PC-3 (cell line): ENCODE measurements at regions not wholly inside any gene's neighbourhood (a gene's known extent, or its start where the extent isn't known, plus 50 kb on each side); places are given as distances from the start of the nearest gene placed in this dataset.

Experiments used
- ATAC-seq: fragments of 200-7000 bp; cut with Tn5 transposase; 2 replicates; pipeline ENCODE4 v1.9.1; 2020; ENCODE audit warnings: mild to moderate bottlenecking, moderate library complexity
- BruUV-seq: library from RNA; stranded (reverse); fragments of 400-500 nt; replicated peaks from 2 replicates; lab custom pipeline; 2021; lab: Mats Ljungman, UMichigan
- CTCF ChIA-PET: fragments of 300-600 bp; sonication (Branson Sonifier 250); formaldehyde crosslinking; loops from one replicate; lab custom pipeline; 2022; ENCODE audit warnings: antibody characterized with exemption; lab: Charles Lee
- POLR2A ChIA-PET: fragments of 300-600 bp; sonication (Branson Sonifier 250); formaldehyde crosslinking; loops from one replicate; lab custom pipeline; 2022; ENCODE audit warnings: antibody characterized with exemption; ENCODE audit not compliant: unreplicated experiment; lab: Charles Lee
- DNase-seq: peaks from one replicate; pipeline ENCODE4 v3.0.0-alpha.2; 2015
- H2AFZ ChIP-seq: fragments of 300-600 bp; sonication (generic); 2 replicates; pipeline ENCODE4 v1.6.0; 2016; ENCODE audit warnings: antibody characterized with exemption, low read length
- H3F3A ChIP-seq: fragments of 300-600 bp; sonication (generic); one replicate; pipeline ENCODE4 v1.6.0; 2017; ENCODE audit warnings: antibody characterized with exemption, low read length, control low read depth, mild to moderate bottlenecking; ENCODE audit not compliant: unreplicated experiment
- H3K27ac ChIP-seq: fragments of 300-600 bp; sonication (generic); 2 replicates; pipeline ENCODE4 v1.5.1; 2016; ENCODE audit warnings: mild to moderate bottlenecking, low read length
- H3K27me3 ChIP-seq: fragments of 300-600 bp; sonication (generic); 2 replicates; pipeline ENCODE4 v1.6.1; 2016; ENCODE audit warnings: low read length, mixed read lengths
- H3K36me3 ChIP-seq: fragments of 300-600 bp; sonication (generic); 2 replicates; pipeline ENCODE4 v1.6.1; 2016; ENCODE audit warnings: low read depth, mixed run types, low read length, mixed read lengths
- H3K4me1 ChIP-seq: fragments of 300-600 bp; sonication (generic); 2 replicates; pipeline ENCODE4 v1.5.1; 2016; ENCODE audit warnings: low read length; ENCODE audit not compliant: insufficient read depth
- H3K4me2 ChIP-seq: fragments of 300-600 bp; sonication (generic); 2 replicates; pipeline ENCODE4 v1.6.0; 2016; ENCODE audit warnings: low read length
- H3K4me3 ChIP-seq: fragments of 300-600 bp; sonication (generic); 2 replicates; pipeline ENCODE4 v1.5.1; 2016; ENCODE audit warnings: mild to moderate bottlenecking, low read length, mixed read lengths
- H3K79me2 ChIP-seq: fragments of 300-600 bp; sonication (generic); 2 replicates; pipeline ENCODE4 v1.6.1; 2017; ENCODE audit warnings: low read length, mixed read lengths
- H3K9ac ChIP-seq: fragments of 300-600 bp; sonication (generic); 2 replicates; pipeline ENCODE4 v1.6.0; 2016; ENCODE audit warnings: mild to moderate bottlenecking, low read length
- H3K9me2 ChIP-seq: fragments of 300-600 bp; sonication (generic); replicated peaks from 2 replicates; pipeline ENCODE4 v1.6.1; 2016; ENCODE audit warnings: mixed run types, low read length, mixed read lengths
- H3K9me3 ChIP-seq: fragments of 300-600 bp; sonication (generic); 2 replicates; pipeline ENCODE4 v1.6.1; 2016; ENCODE audit warnings: low read length, mixed read lengths
- H4K20me1 ChIP-seq: fragments of 300-600 bp; sonication (generic); 2 replicates; pipeline ENCODE4 v1.6.1; 2016; ENCODE audit warnings: low read length, mixed read lengths
- CTCF ChIP-seq: fragments of 300-600 bp; sonication (generic); conservative IDR thresholded peaks from 2 replicates; pipeline ENCODE4 v1.5.1; 2017; ENCODE audit warnings: antibody characterized with exemption, low read depth, mild to moderate bottlenecking, low read length
- EZH2 ChIP-seq: fragments of 300-600 bp; sonication (generic); IDR thresholded peaks from one replicate; pipeline ENCODE4 v1.6.1; 2017; ENCODE audit warnings: antibody characterized with exemption, mild to moderate bottlenecking, low read length; ENCODE audit not compliant: unreplicated experiment
- EZH2phosphoT487 ChIP-seq: fragments of 300-600 bp; sonication (generic); IDR thresholded peaks from 2 replicates; pipeline ENCODE4 v1.6.1; 2018; ENCODE audit warnings: mild to moderate bottlenecking, antibody characterized with exemption, low read length, borderline replicate concordance
- intact Hi-C: fragments of 100-400 bp; cut with micrococcal nuclease; formaldehyde crosslinking; loops from 2 replicates; pipeline ENCODE4 v1.9.0; 2023

DNA sequence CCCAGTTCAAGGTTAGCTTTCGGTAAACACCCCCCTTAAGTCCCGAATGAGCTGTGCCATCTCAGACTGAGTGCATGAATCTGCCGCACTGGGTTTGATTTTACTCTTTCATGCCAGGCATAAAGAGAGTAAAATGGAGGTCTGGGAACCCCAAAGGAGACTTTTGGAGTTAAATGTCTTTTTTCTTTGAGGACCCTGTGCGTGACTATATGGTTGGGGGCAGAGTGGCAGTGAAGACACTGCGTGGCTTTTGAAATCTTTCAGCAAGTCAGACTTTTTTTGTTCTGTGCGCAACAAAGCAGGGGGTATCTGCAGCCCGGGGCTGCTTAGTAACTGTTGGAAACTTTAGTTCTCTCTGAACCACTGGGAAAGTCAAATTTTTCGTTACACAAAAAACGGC lies 392.9 kb upstream of the SALL1 start:
- Histone ChIP-seq H3F3A (no peaks in the 10 kb centered on the region), H3K27me3 (no peaks in the 10 kb centered on the region), H2AFZ (no peak overlapping the region), H3K79me2 (no peaks in the 10 kb centered on the region), H3K4me1 (no peaks in the 10 kb centered on the region), H3K9ac (no peak overlapping the region), H3K9me3 (no peaks in the 10 kb centered on the region), H3K4me3 (no peak overlapping the region), H4K20me1 (no peaks in the 10 kb centered on the region), H3K27ac (no peak overlapping the region), H3K36me3 (no peaks in the 10 kb centered on the region), H3K9me2 (no peaks in the 10 kb centered on the region), H3K4me2 (no peak overlapping the region)
- no peak for ATAC-seq
- no TSS peak for BruUV-seq
- intact Hi-C loops: no loop called here
- no peak for TF ChIP-seq EZH2phosphoT487
- TF ChIP-seq EZH2: no peak
- no peak for TF ChIP-seq CTCF
- POLR2A ChIA-PET: no interaction called here
- CTCF ChIA-PET: no interaction called here
- DNase-seq: no peak

DNA sequence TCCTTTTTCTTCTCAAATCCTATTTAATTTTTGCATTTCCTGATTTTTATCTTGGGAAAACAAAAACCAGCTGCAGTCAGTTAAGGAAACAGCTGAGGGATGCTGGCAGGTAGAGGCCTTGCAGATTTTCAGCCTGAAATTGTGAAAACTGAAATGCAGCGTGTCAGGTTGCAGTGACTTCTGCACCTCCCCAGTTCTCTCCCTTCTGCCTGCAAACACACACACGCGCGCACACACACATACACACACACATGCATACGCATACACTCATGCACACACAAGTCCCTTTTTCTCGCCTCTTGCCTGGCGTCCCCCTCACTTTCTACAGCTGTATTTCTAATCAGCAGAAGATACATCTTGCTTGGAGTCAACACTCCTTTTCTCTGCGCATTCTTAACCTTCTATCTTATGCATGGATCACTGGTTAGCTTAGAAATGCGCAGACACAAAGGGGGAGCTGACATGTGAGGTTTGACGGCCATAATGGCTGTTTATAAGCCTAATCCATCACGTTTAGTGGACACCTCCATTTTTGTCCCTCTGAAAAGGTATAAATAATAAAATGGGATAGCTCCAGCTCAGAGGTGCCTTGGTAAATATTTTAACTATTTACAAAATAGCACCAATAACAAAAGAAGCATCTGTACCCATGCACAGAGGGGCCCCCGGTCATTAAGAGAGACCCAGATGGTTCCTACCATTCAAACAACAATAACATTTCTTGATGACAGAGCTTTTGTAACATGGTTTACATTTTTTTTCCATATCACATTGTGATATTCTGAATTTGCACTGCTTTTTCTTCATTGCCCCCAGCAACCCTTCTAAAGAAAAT lies 392.1 kb upstream of the SALL1 start:
- Histone ChIP-seq H3K79me2 (no peaks in the 10 kb centered on the region), H3K9me3 (no peaks in the 10 kb centered on the region), H4K20me1 (no peaks in the 10 kb centered on the region), H3K4me1 (no peaks in the 10 kb centered on the region), H3K9me2 (no peaks in the 10 kb centered on the region), H3K36me3 (no peaks in the 10 kb centered on the region), H2AFZ (no peak overlapping the region), H3K27me3 (no peaks in the 10 kb centered on the region), H3K27ac (no peak overlapping the region), H3K4me3 (no peak overlapping the region), H3F3A (no peaks in the 10 kb centered on the region), H3K9ac (no peak overlapping the region), H3K4me2 (no peak overlapping the region)
- ChIA-PET CTCF (no interaction called here), POLR2A (no interaction called here)
- intact Hi-C loops: no loop called here
- DNase-seq (no peak), ATAC-seq (no peak)
- TF ChIP-seq EZH2: no peak
- no peak for TF ChIP-seq EZH2phosphoT487
- TF ChIP-seq CTCF: no peak
- BruUV-seq: no TSS peak

GRCh38 chr16:51540259-51540658 lies 389.2 kb upstream of the SALL1 start:
- Histone ChIP-seq H3F3A (no peaks in the 10 kb centered on the region), H3K9me2 (no peaks in the 10 kb centered on the region), H3K4me1 (no peaks in the 10 kb centered on the region), H3K4me3 (no peak overlapping the region), H2AFZ (no peak overlapping the region), H4K20me1 (no peaks in the 10 kb centered on the region), H3K27me3 (no peaks in the 10 kb centered on the region), H3K79me2 (no peaks in the 10 kb centered on the region), H3K9me3 (no peaks in the 10 kb centered on the region), H3K36me3 (no peaks in the 10 kb centered on the region), H3K27ac (no peak overlapping the region), H3K4me2 (no peak overlapping the region), H3K9ac (no peak overlapping the region)
- BruUV-seq: no TSS peak
- no peak for ATAC-seq
- ChIA-PET CTCF (no interaction called here), POLR2A (no interaction called here)
- no peak for TF ChIP-seq EZH2
- TF ChIP-seq EZH2phosphoT487: no peak
- no peak for TF ChIP-seq CTCF
- no peak for DNase-seq
- intact Hi-C loops: no loop called here
